HCT116 (cell line): ENCODE measurements at regions not wholly inside any gene's neighbourhood (a gene's known extent, or its start where the extent isn't known, plus 50 kb on each side); places are given as distances from the start of the nearest gene placed in this dataset.

Experiments used
- ATAC-seq: fragments of 200-7000 bp; cut with Tn5 transposase; 2 replicates; pipeline ENCODE4 v1.9.1; 2020; ENCODE audit warnings: mild to moderate bottlenecking, moderate library complexity
- BruUV-seq: library from RNA; stranded (reverse); fragments of 400-500 nt; replicated peaks from 2 replicates; lab custom pipeline; 2021; lab: Mats Ljungman, UMichigan
- CTCF ChIA-PET: fragments of 300-600 bp; sonication (Branson Sonifier 250); formaldehyde crosslinking; loops from one replicate; lab custom pipeline; 2021; ENCODE audit warnings: antibody characterized with exemption; lab: Charles Lee
- POLR2A ChIA-PET: fragments of 300-600, 350-600 bp; sonication (Branson Sonifier 250); formaldehyde crosslinking; loops from one replicate; lab custom pipeline; 2021; ENCODE audit warnings: antibody characterized with exemption; lab: Charles Lee
- RAD21 ChIA-PET, 2 experiments: fragments of 300-600 bp; sonication (Branson Sonifier 250); formaldehyde crosslinking; loops; one replicate each; lab custom pipeline; 2023; ENCODE audit warnings: low total read pairs in 2 of 2; ENCODE audit not compliant: uncharacterized antibody in 2 of 2, unreplicated experiment in 2 of 2, low non-redundant PET in 1 of 2; lab: Charles Lee
- DNase-seq: peaks from one replicate; pipeline ENCODE4 v3.0.0-alpha.2; 2010; ENCODE audit warnings: low read depth, low spot score
- H2AFZ ChIP-seq: fragments of 200-600 bp; shearing (Covaris generic), sonication (generic); 2 replicates; pipeline ENCODE4 v1.6.1; 2017; ENCODE audit warnings: low read depth, mixed run types, mixed read lengths, antibody characterized with exemption, low read length; ENCODE audit not compliant: poor library complexity, severe bottlenecking
- H3K27ac ChIP-seq: 2 replicates; pipeline ENCODE4 v1.5.1; 2012; ENCODE audit warnings: low read depth, low read length
- H3K27me3 ChIP-seq: fragments of 200-600 bp; sonication (generic); 2 replicates; pipeline ENCODE4 v1.6.1; 2016; ENCODE audit warnings: mixed run types, low read length, mixed read lengths; ENCODE audit not compliant: insufficient read depth
- H3K36me3 ChIP-seq, 2 experiments: fragments of 200-500 bp in 1 of 2; fragments of 200-600 bp in 1 of 2; sonication (Bioruptor generic) in 1 of 2; sonication (generic) in 1 of 2; 2 replicates each; pipeline versions ENCODE4 v1.5.1 to v1.6.1; 2014 to 2016; ENCODE audit warnings: low read length in 2 of 2, inconsistent platforms in 1 of 2, mixed read lengths in 1 of 2, mixed run types in 1 of 2; ENCODE audit not compliant: insufficient read depth in 2 of 2, control insufficient read depth in 1 of 2
- H3K4me1 ChIP-seq, 2 experiments: fragments of 200-600 bp in 1 of 2; sonication (generic) in 1 of 2; 2 replicates each; pipeline versions ENCODE4 v1.5.1 to v1.6.1; 2012 to 2017; ENCODE audit warnings: low read length in 2 of 2, inconsistent platforms in 1 of 2, mild to moderate bottlenecking in 1 of 2, mixed read lengths in 1 of 2, mixed run types in 1 of 2, moderate library complexity in 1 of 2; ENCODE audit not compliant: insufficient read depth in 2 of 2, control insufficient read depth in 1 of 2
- H3K4me2 ChIP-seq: fragments of 200-600 bp; sonication (generic); 2 replicates; pipeline ENCODE4 v1.6.1; 2017; ENCODE audit warnings: mixed run types, low read length, mixed read lengths
- H3K4me3 ChIP-seq, 2 experiments: fragments of 200-600 bp in 1 of 2; sonication (generic) in 1 of 2; replicated peaks in 1 of 2; 2 replicates each; pipeline ENCODE4 v1.5.1; 2011 to 2016; ENCODE audit warnings: low read length in 2 of 2, control low read depth in 1 of 2, low read depth in 1 of 2, mild to moderate bottlenecking in 1 of 2, mixed read lengths in 1 of 2, mixed run types in 1 of 2
- H3K79me2 ChIP-seq: fragments of 200-600 bp; sonication (generic); 2 replicates; pipeline ENCODE4 v1.6.1; 2017; ENCODE audit warnings: mild to moderate bottlenecking, mixed run types, low read length, moderate library complexity, mixed read lengths; ENCODE audit not compliant: insufficient read depth
- H3K9ac ChIP-seq: fragments of 200-600 bp; sonication (generic); 2 replicates; pipeline ENCODE4 v1.6.1; 2016; ENCODE audit warnings: low read length, mixed read lengths
- H3K9me2 ChIP-seq: fragments of 200-600 bp; sonication (generic), shearing (Covaris generic); 2 replicates; pipeline ENCODE4 v1.6.1; 2017; ENCODE audit warnings: mixed run types, mild to moderate bottlenecking, moderate library complexity; ENCODE audit not compliant: insufficient read depth
- H3K9me3 ChIP-seq, 2 experiments: fragments of 200-500 bp in 1 of 2; fragments of 200-600 bp in 1 of 2; sonication (Bioruptor generic) in 1 of 2; sonication (generic) in 1 of 2; 2 replicates each; pipeline ENCODE4 v1.6.1; 2014 to 2017; ENCODE audit warnings: low read length in 2 of 2, mixed read lengths in 2 of 2, inconsistent platforms in 1 of 2, low read depth in 1 of 2, mild to moderate bottlenecking in 1 of 2, mixed run types in 1 of 2, moderate library complexity in 1 of 2; ENCODE audit not compliant: control insufficient read depth in 1 of 2, insufficient read depth in 1 of 2
- H4K20me1 ChIP-seq: fragments of 200-600 bp; sonication (generic), shearing (Covaris generic); 2 replicates; pipeline ENCODE4 v1.6.1; 2017; ENCODE audit warnings: mixed run types, mild to moderate bottlenecking, moderate library complexity; ENCODE audit not compliant: insufficient read depth
- ATF3 ChIP-seq: IDR thresholded peaks from 2 replicates; pipeline ENCODE4 v1.6.1; 2012
- CBX3 ChIP-seq: IDR thresholded peaks from 2 replicates; pipeline ENCODE4 v1.6.1; 2012; ENCODE audit warnings: low read depth
- CEBPB ChIP-seq: IDR thresholded peaks from 2 replicates; pipeline ENCODE4 v1.6.1; 2012; ENCODE audit warnings: low read depth
- EGR1 ChIP-seq: IDR thresholded peaks from 2 replicates; pipeline ENCODE4 v1.6.1; 2012; ENCODE audit warnings: low read depth
- ELF1 ChIP-seq: IDR thresholded peaks from 2 replicates; pipeline ENCODE4 v1.6.1; 2012; ENCODE audit warnings: low read depth, borderline replicate concordance
- EZH2phosphoT487 ChIP-seq: fragments of 200-600 bp; IDR thresholded peaks from 2 replicates; pipeline ENCODE4 v1.6.1; 2018; ENCODE audit warnings: antibody characterized with exemption, borderline replicate concordance
- FOSL1 ChIP-seq: IDR thresholded peaks from 2 replicates; pipeline ENCODE4 v1.6.1; 2012; ENCODE audit warnings: low read depth
- JUND ChIP-seq: IDR thresholded peaks from 2 replicates; pipeline ENCODE4 v1.6.1; 2012
- MAX ChIP-seq: IDR thresholded peaks from 2 replicates; pipeline ENCODE4 v1.6.1; 2012
- POLR2A ChIP-seq: IDR thresholded peaks from 2 replicates; pipeline ENCODE4 v1.7.0; 2011; ENCODE audit warnings: borderline replicate concordance; ENCODE audit not compliant: insufficient read depth, insufficient read length; ENCODE audit errors: extremely low read depth
- POLR2AphosphoS5 ChIP-seq: IDR thresholded peaks from 2 replicates; pipeline ENCODE4 v1.6.1; 2011; ENCODE audit warnings: mild to moderate bottlenecking, low read depth, low read length, moderate library complexity
- RAD21 ChIP-seq: IDR thresholded peaks from 2 replicates; pipeline ENCODE4 v1.6.1; 2012; ENCODE audit warnings: low read depth, mild to moderate bottlenecking
- SIN3A ChIP-seq: IDR thresholded peaks from 2 replicates; pipeline ENCODE4 v1.6.1; 2012; ENCODE audit warnings: low read depth
- SP1 ChIP-seq: IDR thresholded peaks from 2 replicates; pipeline ENCODE4 v1.6.1; 2012; ENCODE audit warnings: low read depth
- SRF ChIP-seq: IDR thresholded peaks from 2 replicates; pipeline ENCODE4 v1.6.1; 2012; ENCODE audit warnings: low read depth
- TCF7L2 ChIP-seq: IDR thresholded peaks from 2 replicates; pipeline ENCODE4 v1.7.0; 2011; ENCODE audit warnings: borderline replicate concordance, inconsistent platforms; ENCODE audit not compliant: insufficient read depth, insufficient read length; ENCODE audit errors: extremely low read depth
- YY1 ChIP-seq: IDR thresholded peaks from 2 replicates; pipeline ENCODE4 v1.6.1; 2011; ENCODE audit warnings: low read length, low read depth, moderate library complexity, mild to moderate bottlenecking; ENCODE audit not compliant: insufficient replicate concordance; ENCODE audit errors: extremely low read depth
- ZFX ChIP-seq: fragments of 450-650 bp; IDR thresholded peaks from 2 replicates; pipeline ENCODE4 v1.6.1; 2017
- ZNF274 ChIP-seq: fragments of 200-500 bp; sonication (Bioruptor generic); IDR thresholded peaks from 2 replicates; pipeline ENCODE4 v1.6.1; 2014; ENCODE audit warnings: mild to moderate bottlenecking, low read depth, low read length, inconsistent platforms
- intact Hi-C: fragments of 100-400 bp; cut with micrococcal nuclease; formaldehyde crosslinking; loops from 2 replicates; pipeline ENCODE4 v1.10.0; 2022

- ATAC-seq = peak; percentile 71
- CTCF ChIA-PET = interaction anchor here (0.7 to 1.5 kb wide), 3 partner anchors 9 to 456 kb away, joined by 3 to 12 read pairs (median 3); no protein-coding TSS in a partner anchor
These were observed 314.4 kb downstream of the MTX2 start for GRCh38 chr2:176583607-176584006.

More at GRCh38 chr2:176583607-176584006, 314.4 kb downstream of the MTX2 start:
- intact Hi-C loops = no loop called here
- Histone ChIP-seq H3K36me3 (no peaks in the 10 kb centered on the region), H4K20me1 (no peaks in the 10 kb centered on the region), H3K4me1 (peaks cover 13 to 24% of the 10 kb centered on the region in 2 experiments; a peak in 3 of 4 replicates), H3K9ac (no peak overlapping the region), H3K4me2 (peak overlapping the region; percentile 62), H3K27me3 (no peaks in the 10 kb centered on the region), H3K79me2 (no peaks in the 10 kb centered on the region), H3K27ac (no peak overlapping the region), H3K9me3 (no peaks in the 10 kb centered on the region), H3K4me3 (peak overlapping the region; percentile 14 to 40; a peak in 2 of 4 replicates), H3K9me2 (no peaks in the 10 kb centered on the region), H2AFZ (peak overlapping the region; percentile 69)
- POLR2A ChIA-PET = interaction anchor here (1.4 kb wide), 1 partner anchor 30 kb away, joined by 4 read pairs; no protein-coding TSS in a partner anchor
- TF ChIP-seq SRF (no peak), JUND (no peak), EGR1 (no peak), POLR2A (no peak), RAD21 (no peak), TCF7L2 (no peak), SP1 (no peak), YY1 (no peak), SIN3A (no peak), ZFX (no peak), EZH2phosphoT487 (no peak), POLR2AphosphoS5 (no peak), CBX3 (no peak), FOSL1 (no peak), ATF3 (no peak), ZNF274 (no peak), ELF1 (no peak), CEBPB (no peak), MAX (no peak)
- RAD21 ChIA-PET = interaction anchor here (1.0 to 1.6 kb wide), 2 partner anchors 29 kb away, joined by 3 to 5 read pairs; no protein-coding TSS in a partner anchor
- no TSS peak for BruUV-seq
- DNase-seq = no peak
